Anterior cingulate cortex (tissue), 58 donors: ENCODE measurements at regions not wholly inside any gene's neighbourhood (a gene's known extent, or its start where the extent isn't known, plus 50 kb on each side); places are given as distances from the start of the nearest gene placed in this dataset.

Source experiments
- DNase-seq, 58 donors: peaks; one replicate each; lab custom pipeline; 2025; lab: John Stamatoyannopoulos, UW

GRCh38 chr10:52673468-52673867 lies 99.1 kb downstream of the MBL2 start:
- no peak for DNase-seq

- no peak for DNase-seq
Observed at GRCh38 chr10:52674474-52674873, 98.1 kb downstream of the MBL2 start.

- DNase-seq = no peak
Observed at GRCh38 chr10:52677086-52677485, 95.5 kb downstream of the MBL2 start.

GRCh38 chr10:52678611-52679010 lies 94.0 kb downstream of the MBL2 start:
- DNase-seq = no peak

GRCh38 chr10:52679117-52679516 lies 93.5 kb downstream of the MBL2 start:
- DNase-seq = no peak

- DNase-seq = no peak
Observed at GRCh38 chr10:52682766-52683165, 89.8 kb downstream of the MBL2 start.

- no peak for DNase-seq
Observed at GRCh38 chr10:52683776-52684175, 88.8 kb downstream of the MBL2 start.

GRCh38 chr10:52688899-52689298 lies 83.7 kb downstream of the MBL2 start:
- DNase-seq = no peak

- DNase-seq = no peak
Observed at GRCh38 chr10:52696232-52696631, 76.4 kb downstream of the MBL2 start.

- no peak for DNase-seq
Observed at GRCh38 chr10:52701647-52702046, 70.9 kb downstream of the MBL2 start.

GRCh38 chr10:52703451-52703850 lies 69.1 kb downstream of the MBL2 start:
- no peak for DNase-seq

- no peak for DNase-seq
Observed at GRCh38 chr10:52703898-52704297, 68.7 kb downstream of the MBL2 start.

GRCh38 chr10:52706332-52707070 lies 66.1 kb downstream of the MBL2 start:
- no peak for DNase-seq
